Karpas-422 (cell line): ENCODE measurements at regions not wholly inside any gene's neighbourhood (a gene's known extent, or its start where the extent isn't known, plus 50 kb on each side); places are given as distances from the start of the nearest gene placed in this dataset.
"Not testable (repeated sequence)": the region's sequence is repeated elsewhere in the genome, so short reads cannot be mapped to it uniquely, and the experiment has no call there.

Experiments
- DNase-seq: peaks from one replicate; pipeline ENCODE4 v3.0.0-alpha.2; 2015
- H2AFZ ChIP-seq: fragments of 200-600 bp; sonication (generic); 2 replicates; pipeline ENCODE4 v1.6.1; 2014; ENCODE audit warnings: antibody characterized with exemption, low read length, mixed read lengths
- H3K27ac ChIP-seq: fragments of 200-600 bp; sonication (generic); 2 replicates; pipeline ENCODE4 v1.5.1; 2014; ENCODE audit warnings: mild to moderate bottlenecking, low read length, moderate library complexity
- H3K27me3 ChIP-seq: fragments of 200-600 bp; sonication (generic); 2 replicates; pipeline ENCODE4 v1.6.1; 2014; ENCODE audit warnings: low read length, mixed read lengths
- H3K36me3 ChIP-seq: fragments of 200-600 bp; sonication (generic); 2 replicates; pipeline ENCODE4 v1.6.1; 2014; ENCODE audit warnings: low read length, mixed read lengths; ENCODE audit not compliant: insufficient read depth
- H3K4me1 ChIP-seq: fragments of 200-600 bp; sonication (generic); 2 replicates; pipeline ENCODE4 v1.6.1; 2014; ENCODE audit warnings: mild to moderate bottlenecking, low read length, mixed read lengths
- H3K4me2 ChIP-seq: fragments of 200-600 bp; sonication (generic); 2 replicates; pipeline ENCODE4 v1.6.1; 2014; ENCODE audit warnings: low read length, low read depth, mild to moderate bottlenecking; ENCODE audit not compliant: poor library complexity, severe bottlenecking
- H3K4me3 ChIP-seq: fragments of 200-600 bp; sonication (generic); 2 replicates; pipeline ENCODE4 v1.5.1; 2014; ENCODE audit warnings: mild to moderate bottlenecking, antibody characterized with exemption, low read length, mixed read lengths
- H3K79me2 ChIP-seq: fragments of 200-600 bp; sonication (generic); 2 replicates; pipeline ENCODE4 v1.6.1; 2014; ENCODE audit warnings: mild to moderate bottlenecking, low read length, mixed read lengths
- H3K9ac ChIP-seq: fragments of 200-600 bp; sonication (generic); 2 replicates; pipeline ENCODE4 v1.6.0; 2014; ENCODE audit warnings: low read length
- H3K9me2 ChIP-seq: fragments of 200-600 bp; sonication (generic), shearing (Covaris generic); replicated peaks from 2 replicates; pipeline ENCODE4 v1.6.0; 2014; ENCODE audit warnings: mild to moderate bottlenecking, low read length, moderate library complexity; ENCODE audit not compliant: insufficient read depth
- H3K9me3 ChIP-seq: fragments of 300-700, 200-600 bp; sonication (generic); 2 replicates; pipeline ENCODE4 v1.6.1; 2014; ENCODE audit warnings: low read length, mixed read lengths
- H4K20me1 ChIP-seq: fragments of 200-600 bp; sonication (generic); 2 replicates; pipeline ENCODE4 v1.6.1; 2014; ENCODE audit warnings: mild to moderate bottlenecking, antibody characterized with exemption, low read length, low read depth; ENCODE audit not compliant: insufficient read depth

- H3K27ac ChIP-seq: no peak overlapping the region
- no peaks in the 10 kb centered on the region for H3K4me1 ChIP-seq
- H3K4me3 ChIP-seq: no peak overlapping the region
- no peaks in the 10 kb centered on the region for H3K9me2 ChIP-seq
- DNase-seq: no peak
- H3K27me3 ChIP-seq: no peaks in the 10 kb centered on the region
- H3K36me3 ChIP-seq: no peaks in the 10 kb centered on the region
- no peaks in the 10 kb centered on the region for H3K79me2 ChIP-seq
- no peaks in the 10 kb centered on the region for H4K20me1 ChIP-seq
- H3K4me2 ChIP-seq: no peak overlapping the region
- H2AFZ ChIP-seq: no peak overlapping the region
- no peak overlapping the region for H3K9ac ChIP-seq
- no peaks in the 10 kb centered on the region for H3K9me3 ChIP-seq
Measured at GRCh38 chr4:18626996-18627395, 605.4 kb upstream of the LCORL start.

- DNase-seq: no peak
- no peak overlapping the region for H2AFZ ChIP-seq
- H3K9ac ChIP-seq: no peak overlapping the region
- H3K4me2 ChIP-seq: no peak overlapping the region
- H3K4me3 ChIP-seq: no peak overlapping the region
- no peaks in the 10 kb centered on the region for H4K20me1 ChIP-seq
- no peaks in the 10 kb centered on the region for H3K27me3 ChIP-seq
- no peak overlapping the region for H3K27ac ChIP-seq
- H3K4me1 ChIP-seq: no peaks in the 10 kb centered on the region
- H3K79me2 ChIP-seq: no peaks in the 10 kb centered on the region
- H3K9me3 ChIP-seq: no peaks in the 10 kb centered on the region
- H3K36me3 ChIP-seq: no peaks in the 10 kb centered on the region
- no peaks in the 10 kb centered on the region for H3K9me2 ChIP-seq
Measured at GRCh38 chr4:18626366-18626765, 604.8 kb upstream of the LCORL start.

- no peaks in the 10 kb centered on the region for H3K9me3 ChIP-seq
- no peaks in the 10 kb centered on the region for H3K36me3 ChIP-seq
- H3K9ac ChIP-seq: no peak overlapping the region
- DNase-seq: no peak
- no peaks in the 10 kb centered on the region for H3K27me3 ChIP-seq
- H3K79me2 ChIP-seq: no peaks in the 10 kb centered on the region
- no peak overlapping the region for H3K27ac ChIP-seq
- no peak overlapping the region for H2AFZ ChIP-seq
- H3K4me1 ChIP-seq: no peaks in the 10 kb centered on the region
- no peak overlapping the region for H3K4me2 ChIP-seq
- no peaks in the 10 kb centered on the region for H4K20me1 ChIP-seq
- no peak overlapping the region for H3K4me3 ChIP-seq
- no peaks in the 10 kb centered on the region for H3K9me2 ChIP-seq
Measured at GRCh38 chr4:18621186-18621585, 599.6 kb upstream of the LCORL start.

DNA sequence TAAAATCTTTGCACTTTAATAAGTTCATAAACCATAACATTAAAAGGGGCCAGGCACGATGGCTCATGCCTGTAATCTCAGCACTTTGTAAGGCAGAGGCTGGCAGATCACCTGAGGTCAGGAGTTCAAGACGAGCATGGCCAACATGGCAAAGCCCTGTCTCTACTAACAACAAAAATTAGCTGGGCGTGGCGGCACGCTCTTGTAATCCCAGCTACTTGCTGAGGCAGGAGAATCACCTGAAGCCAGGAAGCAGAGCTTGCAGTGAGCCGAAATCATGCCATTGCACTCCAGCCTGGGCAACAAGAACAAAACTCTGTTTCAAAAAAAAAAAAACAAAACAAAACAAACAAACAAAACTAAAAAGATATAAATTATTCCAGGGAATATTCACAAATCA is 595.2 kb upstream of the LCORL start:
- no peaks in the 10 kb centered on the region for H4K20me1 ChIP-seq
- no peak overlapping the region for H3K4me3 ChIP-seq
- H3K9ac ChIP-seq: no peak overlapping the region
- H3K9me2 ChIP-seq: no peaks in the 10 kb centered on the region
- H3K4me2 ChIP-seq: no peak overlapping the region
- no peaks in the 10 kb centered on the region for H3K27me3 ChIP-seq
- no peak overlapping the region for H3K27ac ChIP-seq
- no peaks in the 10 kb centered on the region for H3K4me1 ChIP-seq
- H3K36me3 ChIP-seq: no peaks in the 10 kb centered on the region
- no peaks in the 10 kb centered on the region for H3K9me3 ChIP-seq
- H3K79me2 ChIP-seq: no peaks in the 10 kb centered on the region
- no peak overlapping the region for H2AFZ ChIP-seq
- DNase-seq: no peak

DNA sequence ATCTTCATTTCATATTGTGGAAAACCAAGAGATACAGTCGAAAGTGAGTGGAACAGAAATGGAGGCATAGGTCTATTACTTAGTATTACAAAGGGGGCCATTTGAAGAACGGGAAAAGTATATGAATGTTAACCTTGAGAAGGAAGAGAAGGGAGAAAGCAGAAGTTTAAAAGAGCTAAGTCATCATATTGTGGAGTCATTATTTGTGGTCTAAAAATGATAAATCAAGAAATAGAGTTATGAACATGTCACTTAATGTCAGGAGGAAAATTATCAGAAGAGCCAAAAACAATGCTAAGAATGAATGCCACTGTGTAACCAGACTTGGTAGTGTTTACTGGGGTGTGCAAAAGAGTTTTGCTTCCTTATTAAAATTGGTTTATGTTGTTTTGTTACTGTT is 589.5 kb upstream of the LCORL start:
- H3K4me1 ChIP-seq: no peaks in the 10 kb centered on the region
- no peak overlapping the region for H3K4me3 ChIP-seq
- H3K27ac ChIP-seq: no peak overlapping the region
- H3K27me3 ChIP-seq: no peaks in the 10 kb centered on the region
- H2AFZ ChIP-seq: no peak overlapping the region
- no peak overlapping the region for H3K4me2 ChIP-seq
- no peaks in the 10 kb centered on the region for H3K36me3 ChIP-seq
- H3K9me2 ChIP-seq: no peaks in the 10 kb centered on the region
- H4K20me1 ChIP-seq: no peaks in the 10 kb centered on the region
- no peaks in the 10 kb centered on the region for H3K79me2 ChIP-seq
- no peak overlapping the region for H3K9ac ChIP-seq
- H3K9me3 ChIP-seq: no peaks in the 10 kb centered on the region
- DNase-seq: no peak

DNA sequence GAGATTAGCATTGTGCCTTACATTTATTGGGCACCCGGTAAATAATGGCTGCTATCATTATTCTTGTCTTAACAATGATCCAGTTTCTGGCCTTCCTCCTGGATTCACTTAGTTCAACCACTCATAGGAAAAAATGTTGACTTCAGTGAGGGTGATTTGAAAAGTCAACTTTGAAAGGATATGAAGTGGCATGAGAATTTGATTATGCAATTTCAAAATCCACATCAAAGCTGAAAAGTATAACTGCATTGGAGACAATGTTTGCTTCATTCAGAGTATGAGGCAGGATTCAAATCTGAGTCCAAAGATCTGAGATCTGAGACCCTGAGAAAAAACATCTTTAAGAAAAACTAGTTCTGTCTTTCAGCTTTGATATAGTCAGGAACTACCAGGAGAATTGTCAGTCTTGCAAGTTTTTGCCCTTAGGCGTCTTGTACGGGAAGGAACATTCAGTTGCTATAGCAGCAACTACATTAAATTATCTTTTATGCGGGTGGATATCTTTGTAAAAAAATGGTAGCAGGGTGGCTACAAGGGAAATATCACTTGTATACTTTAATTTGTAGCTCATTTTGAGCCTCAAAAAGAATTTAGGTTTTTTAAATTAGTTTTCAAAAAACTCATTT is 587.5 kb upstream of the LCORL start:
- H3K4me3 ChIP-seq: no peak overlapping the region
- no peak overlapping the region for H3K4me2 ChIP-seq
- no peaks in the 10 kb centered on the region for H3K9me2 ChIP-seq
- no peak overlapping the region for H3K9ac ChIP-seq
- no peak overlapping the region for H3K27ac ChIP-seq
- DNase-seq: no peak
- H3K36me3 ChIP-seq: no peaks in the 10 kb centered on the region
- no peaks in the 10 kb centered on the region for H3K9me3 ChIP-seq
- H3K79me2 ChIP-seq: no peaks in the 10 kb centered on the region
- no peaks in the 10 kb centered on the region for H3K27me3 ChIP-seq
- H2AFZ ChIP-seq: no peak overlapping the region
- H3K4me1 ChIP-seq: no peaks in the 10 kb centered on the region
- no peaks in the 10 kb centered on the region for H4K20me1 ChIP-seq

DNA sequence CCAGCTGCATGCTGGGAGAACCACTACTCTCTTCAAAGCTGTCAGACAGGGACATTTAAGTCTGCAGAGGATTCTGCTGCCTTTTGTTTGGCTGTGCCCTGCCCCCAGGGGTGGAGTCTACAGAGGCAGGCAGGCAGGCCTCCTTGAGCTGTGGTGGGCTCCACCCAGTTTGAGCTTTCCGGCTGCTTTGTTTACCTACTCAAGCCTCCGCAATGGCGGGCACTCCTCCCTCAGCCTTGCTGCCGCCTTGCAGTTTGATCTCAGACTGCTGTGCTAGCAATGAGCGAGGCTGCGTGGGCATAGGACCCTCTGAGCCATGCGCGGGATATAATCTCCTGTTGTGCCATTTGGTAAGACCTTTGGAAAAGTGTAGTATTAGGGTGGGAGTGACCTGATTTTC is 581.1 kb upstream of the LCORL start:
- H3K36me3 ChIP-seq, H3K27ac ChIP-seq, DNase-seq, H3K27me3 ChIP-seq, H3K4me1 ChIP-seq, H2AFZ ChIP-seq, H3K79me2 ChIP-seq, H4K20me1 ChIP-seq, H3K9me2 ChIP-seq, H3K9ac ChIP-seq, H3K9me3 ChIP-seq, H3K4me2 ChIP-seq, H3K4me3 ChIP-seq: not testable (repeated sequence)

DNA sequence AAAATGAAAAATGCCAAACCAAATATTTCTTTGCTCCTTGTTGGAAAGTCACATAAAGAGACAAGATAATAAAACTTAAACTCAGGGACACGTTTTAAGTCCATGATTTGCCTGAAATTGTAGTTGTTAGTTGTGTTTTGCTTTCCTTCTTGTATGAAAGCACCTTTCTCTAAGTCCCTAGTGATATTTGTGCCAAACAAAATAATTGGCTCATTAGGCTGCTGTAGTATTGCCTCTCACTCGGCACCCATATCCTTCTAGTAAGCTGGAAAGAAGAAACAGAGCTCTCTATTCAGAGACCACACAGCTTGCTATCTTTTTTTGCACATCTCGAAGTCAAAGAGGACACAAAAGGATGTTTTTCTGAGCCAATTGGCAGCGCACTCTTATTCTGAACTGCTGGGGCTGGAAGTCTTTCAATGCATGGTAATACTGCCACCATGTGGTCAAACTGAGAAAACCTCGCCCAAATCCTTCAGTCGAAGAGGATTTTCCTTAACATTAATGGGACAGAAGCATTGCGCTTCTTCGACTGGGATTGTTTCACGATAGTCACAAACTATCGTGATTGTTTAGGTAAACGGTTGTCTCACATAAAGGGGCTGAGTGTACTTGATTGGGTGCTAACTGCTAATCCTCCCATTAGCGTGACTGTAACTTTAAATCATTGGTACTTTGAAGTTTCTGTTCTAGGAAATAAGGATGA is 571.9 kb upstream of the LCORL start:
- Histone ChIP-seq H3K4me1 (no peaks in the 10 kb centered on the region), H3K4me3 (no peak overlapping the region), H3K9me3 (no peaks in the 10 kb centered on the region), H3K79me2 (no peaks in the 10 kb centered on the region), H3K36me3 (no peaks in the 10 kb centered on the region), H3K9ac (no peak overlapping the region), H3K4me2 (no peak overlapping the region), H4K20me1 (no peaks in the 10 kb centered on the region), H3K27ac (no peak overlapping the region), H3K9me2 (no peaks in the 10 kb centered on the region), H2AFZ (no peak overlapping the region), H3K27me3 (no peaks in the 10 kb centered on the region)
- peak; percentile 82 for DNase-seq
